ENCODE measurements at regions not wholly inside any gene's neighbourhood (a gene's known extent, or its start where the extent isn't known, plus 50 kb on each side); places are given as distances from the start of the nearest gene placed in this dataset.

GRCh38 chr14:29301571-29301970, 535.0 kb downstream of the FOXG1 start:
- FAIRE-seq = no peak
- Histone ChIP-seq H3K4ac (replicated peaks; ENCODE audit: insufficient read length, low read depth, low read length) (no peak overlapping the region), H3K23me2 (ENCODE audit: low read depth, low read length) (no peaks in the 10 kb centered on the region), H3K4me2 (ENCODE audit: insufficient read depth in 1 of 2, low read depth in 2 of 2, low read length in 2 of 2) (no peak overlapping the region), H4K20me1 (replicated peaks in 1 of 2; ENCODE audit: control insufficient read depth in 1 of 2, insufficient read depth in 2 of 2, low read length in 2 of 2) (no peaks in the 10 kb centered on the region), H3K56ac (replicated peaks; ENCODE audit: insufficient read length, low read depth, low read length) (no peak overlapping the region), H2BK15ac (ENCODE audit: low read length) (no peak overlapping the region), H3K4me1 (replicated peaks in 1 of 4; ENCODE audit: control insufficient read depth in 3 of 4, insufficient read depth in 4 of 4, low read length in 3 of 4) (no peaks in the 10 kb centered on the region), H3K27me3 (replicated peaks in 1 of 4; ENCODE audit: control insufficient read depth in 3 of 4, extremely low read depth in 1 of 4, insufficient read depth in 3 of 4, low read length in 3 of 4) (no peaks in the 10 kb centered on the region), H2AK5ac (ENCODE audit: low read depth, low read length) (no peak overlapping the region), H2BK5ac (ENCODE audit: low read depth, low read length) (no peak overlapping the region), H3K9me3 (ENCODE audit: insufficient read depth in 2 of 2, low read depth in 1 of 2, low read length in 1 of 2) (no peaks in the 10 kb centered on the region), H4K91ac (replicated peaks; ENCODE audit: insufficient read length, low read length) (no peak overlapping the region), H3K18ac (ENCODE audit: extremely low read depth, low read length) (no peak overlapping the region), H2BK20ac (ENCODE audit: low read length) (no peak overlapping the region), H3K23ac (ENCODE audit: insufficient read length) (no peak overlapping the region), H3K27ac (ENCODE audit: low read depth, low read length) (no peak overlapping the region), H3K79me1 (ENCODE audit: low read depth, low read length) (no peaks in the 10 kb centered on the region), H3K36me3 (ENCODE audit: control insufficient read depth in 2 of 4, insufficient read depth in 4 of 4, low read length in 3 of 4) (no peaks in the 10 kb centered on the region), H2BK120ac (replicated peaks; ENCODE audit: low read depth, low read length) (no peak overlapping the region), H4K8ac (ENCODE audit: extremely low read depth, insufficient read depth, low read length) (no peak overlapping the region), H3K79me2 (ENCODE audit: control insufficient read depth in 1 of 2, insufficient read depth in 2 of 2, low read length in 2 of 2) (no peaks in the 10 kb centered on the region), H3K9ac (replicated peaks in 1 of 4; ENCODE audit: extremely low read depth in 1 of 4, low read depth in 3 of 4, low read length in 3 of 4) (no peak overlapping the region), H4K5ac (ENCODE audit: insufficient read length, low read depth, low read length) (no peak overlapping the region), H3K4me3 (ENCODE audit: extremely low read depth in 1 of 4, insufficient read depth in 2 of 4, low read depth in 3 of 4, low read length in 4 of 4) (no peak overlapping the region), H2BK12ac (ENCODE audit: low read depth, low read length) (no peak overlapping the region), H2AFZ (ENCODE audit: low read length) (no peak overlapping the region), H3K14ac (ENCODE audit: insufficient read length) (no peak overlapping the region)
- TF ChIP-seq SIX5 (IDR thresholded peaks at IDR 0.05; ENCODE audit: low read depth, low read length) (no peak), MAFK (IDR thresholded peaks at IDR 0.05; ENCODE audit: low read depth, low read length) (no peak), TAF1 (IDR thresholded peaks at IDR 0.05; ENCODE audit: low read depth, low read length) (no peak), POLR2A (IDR thresholded peaks at IDR 0.05; ENCODE audit: control extremely low read depth in 1 of 2, low read depth in 2 of 2, low read length in 2 of 2) (no peak), RXRA (IDR thresholded peaks at IDR 0.05; ENCODE audit: insufficient read depth, low read depth, low read length) (no peak), CHD2 (IDR thresholded peaks at IDR 0.05; ENCODE audit: low read length) (no peak), TBP (IDR thresholded peaks at IDR 0.05; ENCODE audit: low read depth, low read length) (no peak), GABPA (IDR thresholded peaks at IDR 0.05; ENCODE audit: borderline replicate concordance, insufficient read depth, low read length) (no peak), SP1 (IDR thresholded peaks at IDR 0.05; ENCODE audit: low read depth, low read length) (no peak), ZNF274 (IDR thresholded peaks at IDR 0.05; ENCODE audit: borderline replicate concordance, extremely low read depth, low read length) (no peak), KDM1A (IDR thresholded peaks at IDR 0.05; ENCODE audit: borderline replicate concordance, low read length) (no peak), POU5F1 (IDR thresholded peaks at IDR 0.05; ENCODE audit: low read depth, low read length) (no peak), TEAD4 (IDR thresholded peaks at IDR 0.05; ENCODE audit: low read depth, low read length) (no peak), NANOG (IDR thresholded peaks at IDR 0.05; ENCODE audit: insufficient read depth, low read depth, low read length, poor library complexity, severe bottlenecking) (no peak), RBBP5 (IDR thresholded peaks at IDR 0.05; ENCODE audit: borderline replicate concordance, low read depth, low read length) (no peak), YY1 (IDR thresholded peaks at IDR 0.05; ENCODE audit: low read depth, low read length) (no peak), KDM4A (IDR thresholded peaks at IDR 0.05; ENCODE audit: low read depth, low read length, severe bottlenecking) (no peak), ASH2L (IDR thresholded peaks at IDR 0.05; ENCODE audit: low read length) (no peak), RFX5 (IDR thresholded peaks at IDR 0.05; ENCODE audit: borderline replicate concordance, low read depth, low read length) (no peak)
- POLR2A ChIA-PET (ENCODE audit: partially characterized antibody) = no interaction called here
- CTCF ChIA-PET (ENCODE audit: partially characterized antibody) = interaction anchor here (0.7 kb wide), 1 partner anchor 19 kb away, joined by 3 read pairs; no protein-coding TSS in a partner anchor
- no peak for DNase-seq (ENCODE audit: low read depth in 1 of 2, low spot score in 2 of 2)
